Breast epithelium (tissue), 4 donors: ENCODE measurements at regions not wholly inside any gene's neighbourhood (a gene's known extent, or its start where the extent isn't known, plus 50 kb on each side); places are given as distances from the start of the nearest gene placed in this dataset.
A peak's percentile ranks its signal among the peaks of the same experiment; 100 is the strongest.

Experiments
- DNase-seq, 2 donors: peaks; one replicate each; pipeline ENCODE4 v3.0.0-alpha.2; 2019; ENCODE audit warnings: low spot score in 2 of 2
- H3K27ac ChIP-seq, 2 donors: fragments of 200-600 bp; sonication (generic) in 1 of 2; one replicate each; pipeline ENCODE4 v1.5.1; 2016 to 2019; ENCODE audit warnings: mild to moderate bottlenecking in 1 of 2
- H3K27me3 ChIP-seq, 2 donors: fragments of 200-600 bp; sonication (generic) in 1 of 2; one replicate each; pipeline versions ENCODE4 v1.5.1 to v1.6.0; 2017 to 2019; ENCODE audit warnings: control low read depth in 1 of 2, mild to moderate bottlenecking in 1 of 2
- H3K36me3 ChIP-seq: fragments of 200-600 bp; one replicate; pipeline ENCODE4 v1.5.1; 2019
- H3K4me1 ChIP-seq, 2 donors: fragments of 200-600 bp; sonication (generic); one replicate each; pipeline ENCODE4 v1.5.1; 2016 to 2019; ENCODE audit warnings: control low read depth in 1 of 2
- H3K4me3 ChIP-seq, 3 donors: fragments of 200-600 bp; sonication (generic); 1 replicate in 2 of 3; 2 replicates in 1 of 3; pipeline ENCODE4 v1.5.1; 2016 to 2019; ENCODE audit warnings: mild to moderate bottlenecking in 3 of 3, moderate library complexity in 2 of 3
- H3K9me3 ChIP-seq, 2 donors: fragments of 200-600 bp; sonication (generic) in 1 of 2; one replicate each; pipeline ENCODE4 v1.5.1; 2016 to 2019; ENCODE audit warnings: control low read depth in 1 of 2
- POLR2A ChIP-seq: fragments of 450-650 bp; IDR thresholded peaks from one replicate; pipeline ENCODE4 v1.6.1; 2016; ENCODE audit warnings: antibody characterized with exemption, mild to moderate bottlenecking, moderate library complexity
- POLR2AphosphoS5 ChIP-seq, 3 donors: sonication (generic); formaldehyde crosslinking; IDR thresholded peaks; one replicate each; pipeline ENCODE4 v1.6.1; 2017; ENCODE audit warnings: antibody characterized with exemption in 3 of 3
- intact Hi-C: fragments of 100-400 bp; cut with DNase I; formaldehyde crosslinking; loops from one replicate; pipeline ENCODE4 v1.15.1; 2023; ENCODE audit warnings: low total_unique reads
- TF ChIP-seq, protein P1 (sequence below), 3 donors: fragments of 450-650 bp; IDR thresholded peaks; one replicate each; pipeline ENCODE4 v1.5.1; 2016 to 2017; ENCODE audit warnings: antibody characterized with exemption in 3 of 3, mild to moderate bottlenecking in 3 of 3, moderate library complexity in 3 of 3

DNA sequence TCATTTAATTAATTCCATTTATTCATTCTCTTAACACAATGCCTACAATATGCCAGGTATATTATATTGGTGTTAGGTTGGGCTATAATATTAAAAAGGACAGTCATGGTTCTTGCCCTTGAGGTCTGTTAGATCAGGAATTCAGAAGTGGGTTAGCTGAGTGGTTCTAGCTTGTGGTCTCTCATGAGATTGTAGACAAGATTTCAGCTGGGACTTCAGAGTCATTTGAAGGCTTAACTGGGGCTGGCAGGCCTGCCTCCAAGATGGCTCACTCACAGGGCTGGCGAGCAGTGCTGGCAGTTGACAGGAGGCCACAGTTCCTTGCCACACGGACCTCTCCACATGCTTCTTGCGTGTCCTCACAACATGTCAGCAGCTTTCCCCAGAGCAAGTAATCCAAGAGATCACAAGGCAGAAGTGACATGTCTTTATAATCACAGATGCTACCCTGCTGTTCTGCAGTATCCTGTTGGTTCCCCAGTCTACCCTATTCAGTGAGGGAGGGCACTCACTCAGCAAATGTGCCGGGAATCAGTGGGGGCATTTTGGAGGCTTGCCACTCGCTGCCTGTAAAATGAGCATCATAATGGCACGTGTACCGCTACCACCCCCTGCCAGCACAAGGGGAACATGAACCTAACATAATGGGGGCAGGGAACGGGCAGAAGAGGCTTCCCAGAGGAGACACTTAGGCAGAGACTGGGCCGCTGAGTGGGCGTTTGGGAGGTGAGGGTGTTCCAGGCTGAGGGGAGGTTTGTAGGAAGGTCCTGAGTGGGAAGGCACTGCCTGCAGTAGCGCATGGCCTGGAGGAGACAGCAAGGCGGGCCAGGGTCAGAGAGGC, 70.0 kb downstream of the EXOSC2 start:
- no peaks in the 10 kb centered on the region for H3K9me3 ChIP-seq
- no peak for DNase-seq
- H3K4me3 ChIP-seq: no peak overlapping the region
- intact Hi-C loops: loop anchor here (10.0 kb wide), 1 partner anchor 91 kb away; no protein-coding TSS in a partner anchor
- no peaks in the 10 kb centered on the region for H3K27me3 ChIP-seq
- H3K27ac ChIP-seq: no peak overlapping the region
- no peaks in the 10 kb centered on the region for H3K4me1 ChIP-seq
- H3K36me3 ChIP-seq: no peaks in the 10 kb centered on the region
- TF ChIP-seq, protein P1, sequence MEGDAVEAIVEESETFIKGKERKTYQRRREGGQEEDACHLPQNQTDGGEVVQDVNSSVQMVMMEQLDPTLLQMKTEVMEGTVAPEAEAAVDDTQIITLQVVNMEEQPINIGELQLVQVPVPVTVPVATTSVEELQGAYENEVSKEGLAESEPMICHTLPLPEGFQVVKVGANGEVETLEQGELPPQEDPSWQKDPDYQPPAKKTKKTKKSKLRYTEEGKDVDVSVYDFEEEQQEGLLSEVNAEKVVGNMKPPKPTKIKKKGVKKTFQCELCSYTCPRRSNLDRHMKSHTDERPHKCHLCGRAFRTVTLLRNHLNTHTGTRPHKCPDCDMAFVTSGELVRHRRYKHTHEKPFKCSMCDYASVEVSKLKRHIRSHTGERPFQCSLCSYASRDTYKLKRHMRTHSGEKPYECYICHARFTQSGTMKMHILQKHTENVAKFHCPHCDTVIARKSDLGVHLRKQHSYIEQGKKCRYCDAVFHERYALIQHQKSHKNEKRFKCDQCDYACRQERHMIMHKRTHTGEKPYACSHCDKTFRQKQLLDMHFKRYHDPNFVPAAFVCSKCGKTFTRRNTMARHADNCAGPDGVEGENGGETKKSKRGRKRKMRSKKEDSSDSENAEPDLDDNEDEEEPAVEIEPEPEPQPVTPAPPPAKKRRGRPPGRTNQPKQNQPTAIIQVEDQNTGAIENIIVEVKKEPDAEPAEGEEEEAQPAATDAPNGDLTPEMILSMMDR (IDR thresholded peaks at IDR 0.05): no peak
- TF ChIP-seq POLR2AphosphoS5 (IDR thresholded peaks at IDR 0.05): no peak
- TF ChIP-seq POLR2A: no peak

GRCh38 chr9:130765137-130766020, 69.7 kb upstream of the ABL1 start:
- no peaks in the 10 kb centered on the region for H3K4me1 ChIP-seq
- intact Hi-C loops: loop anchor here (10.0 kb wide), 1 partner anchor 89 kb away; no protein-coding TSS in a partner anchor

GRCh38 chr9:130766021-130766926, 68.8 kb upstream of the ABL1 start:
- H3K27ac ChIP-seq: peak overlapping the region; percentile 57 to 74
- intact Hi-C loops: loop anchor here (10.0 kb wide), 1 partner anchor 89 kb away; no protein-coding TSS in a partner anchor
- no peaks in the 10 kb centered on the region for H3K9me3 ChIP-seq
- H3K27me3 ChIP-seq: no peaks in the 10 kb centered on the region
- H3K36me3 ChIP-seq: no peaks in the 10 kb centered on the region
- DNase-seq: peak in 1 of 2 donors; percentile 78
- H3K4me3 ChIP-seq: no peak overlapping the region
- no peak for TF ChIP-seq POLR2AphosphoS5 (IDR thresholded peaks at IDR 0.05)
- TF ChIP-seq, protein P1 (IDR thresholded peaks at IDR 0.05): no peak
- TF ChIP-seq POLR2A: no peak
- H3K4me1 ChIP-seq: no peaks in the 10 kb centered on the region

More at GRCh38 chr9:130765137-130766020, 69.7 kb upstream of the ABL1 start:
- H3K36me3 ChIP-seq: no peaks in the 10 kb centered on the region
- H3K27me3 ChIP-seq: no peaks in the 10 kb centered on the region
- no peaks in the 10 kb centered on the region for H3K9me3 ChIP-seq
- peak overlapping the region; percentile 25 to 74 for H3K27ac ChIP-seq
- TF ChIP-seq POLR2A (no peak), POLR2AphosphoS5 (IDR thresholded peaks at IDR 0.05) (no peak)
- TF ChIP-seq, protein P1 (IDR thresholded peaks at IDR 0.05): no peak
- DNase-seq: no peak
- H3K4me3 ChIP-seq: no peak overlapping the region

- no peak for DNase-seq
- intact Hi-C loops: loop anchor here (10.0 kb wide), 1 partner anchor 88 kb away; no protein-coding TSS in a partner anchor
- Histone ChIP-seq H3K27me3 (no peaks in the 10 kb centered on the region), H3K9me3 (no peaks in the 10 kb centered on the region), H3K4me3 (no peak overlapping the region), H3K27ac (peak overlapping the region; percentile 57 to 74), H3K4me1 (no peaks in the 10 kb centered on the region), H3K36me3 (no peaks in the 10 kb centered on the region)
- no peak for TF ChIP-seq POLR2A
These were observed 68.1 kb upstream of the ABL1 start for GRCh38 chr9:130766927-130767307.

GRCh38 chr9:130768265-130768664, 66.8 kb upstream of the ABL1 start:
- Histone ChIP-seq H3K27ac (no peak overlapping the region), H3K36me3 (no peaks in the 10 kb centered on the region), H3K27me3 (no peaks in the 10 kb centered on the region), H3K9me3 (no peaks in the 10 kb centered on the region), H3K4me1 (no peaks in the 10 kb centered on the region), H3K4me3 (no peak overlapping the region)
- no peak for DNase-seq
- TF ChIP-seq POLR2AphosphoS5 (IDR thresholded peaks at IDR 0.05) (no peak), POLR2A (no peak)
- TF ChIP-seq, protein P1 (IDR thresholded peaks at IDR 0.05): no peak
- intact Hi-C loops: loop anchor here (10.0 kb wide), 1 partner anchor 87 kb away; no protein-coding TSS in a partner anchor
